Lung (tissue), 11 donors: ENCODE measurements at regions not wholly inside any gene's neighbourhood (a gene's known extent, or its start where the extent isn't known, plus 50 kb on each side); places are given as distances from the start of the nearest gene placed in this dataset.

ENCODE experiments used
- ATAC-seq: fragments of 200-7000 bp; cut with Tn5 transposase; one replicate; pipeline ENCODE4 v1.9.1; 2020; ENCODE audit warnings: moderate number of reproducible peaks; ENCODE audit not compliant: insufficient read depth, low FRiP score
- DNase-seq, 3 donors: peaks; one replicate each; pipeline ENCODE4 v3.0.0-alpha.2; 2013 to 2017
- H3K27ac ChIP-seq, 2 donors: one replicate each; pipeline ENCODE4 v1.5.1; 2013; ENCODE audit warnings: mild to moderate bottlenecking in 2 of 2, moderate library complexity in 2 of 2, control low read depth in 1 of 2, inconsistent platforms in 1 of 2, low read depth in 1 of 2, low read length in 1 of 2
- H3K27me3 ChIP-seq, 3 donors: one replicate each; pipeline ENCODE4 v1.5.1; 2013; ENCODE audit warnings: low read length in 2 of 3; ENCODE audit not compliant: control insufficient read depth in 3 of 3, insufficient read depth in 3 of 3
- H3K36me3 ChIP-seq, 4 donors: one replicate each; pipeline ENCODE4 v1.5.1; 2013; ENCODE audit warnings: low read length in 4 of 4, mild to moderate bottlenecking in 1 of 4, moderate library complexity in 1 of 4; ENCODE audit not compliant: control insufficient read depth in 4 of 4, insufficient read depth in 4 of 4
- H3K4me1 ChIP-seq, 5 donors: one replicate each; pipeline ENCODE4 v1.5.1; 2013; ENCODE audit warnings: low read length in 5 of 5, mild to moderate bottlenecking in 2 of 5, moderate library complexity in 1 of 5; ENCODE audit not compliant: control insufficient read depth in 5 of 5, insufficient read depth in 5 of 5
- H3K4me3 ChIP-seq: one replicate; pipeline ENCODE4 v1.5.1; 2013; ENCODE audit warnings: mild to moderate bottlenecking, control low read depth, moderate library complexity
- H3K9ac ChIP-seq, 2 donors: one replicate each; pipeline ENCODE4 v1.5.1; 2013; ENCODE audit warnings: low read length in 2 of 2, control low read depth in 1 of 2; ENCODE audit not compliant: insufficient read depth in 1 of 2
- H3K9me3 ChIP-seq, 4 donors: one replicate each; pipeline ENCODE4 v1.5.1; 2013; ENCODE audit warnings: low read length in 3 of 4, mild to moderate bottlenecking in 1 of 4, moderate library complexity in 1 of 4; ENCODE audit not compliant: control insufficient read depth in 4 of 4, insufficient read depth in 3 of 4
- CTCF ChIP-seq: IDR thresholded peaks from 2 replicates; pipeline ENCODE4 v1.5.1; 2012; ENCODE audit warnings: mild to moderate bottlenecking; ENCODE audit errors: control extremely low read depth, extremely low read depth
- whole genome bisulfite sequencing, 2 donors: extraction: QIAGEN DNeasy Blood & Tissue Kit; methylation state at CpG; one replicate each; pipeline ENCODE4 v1.1.7; 2013; 5-methylcytosine and 5-hydroxymethylcytosine counted together
- donor health status: control.
- donor health status: control.
- donor health status: Bipolar disorder and iron deficiency.
- donor health status: healthy.
- donor health status: DM: yes; HTN: yes; CAD: no.

DNA sequence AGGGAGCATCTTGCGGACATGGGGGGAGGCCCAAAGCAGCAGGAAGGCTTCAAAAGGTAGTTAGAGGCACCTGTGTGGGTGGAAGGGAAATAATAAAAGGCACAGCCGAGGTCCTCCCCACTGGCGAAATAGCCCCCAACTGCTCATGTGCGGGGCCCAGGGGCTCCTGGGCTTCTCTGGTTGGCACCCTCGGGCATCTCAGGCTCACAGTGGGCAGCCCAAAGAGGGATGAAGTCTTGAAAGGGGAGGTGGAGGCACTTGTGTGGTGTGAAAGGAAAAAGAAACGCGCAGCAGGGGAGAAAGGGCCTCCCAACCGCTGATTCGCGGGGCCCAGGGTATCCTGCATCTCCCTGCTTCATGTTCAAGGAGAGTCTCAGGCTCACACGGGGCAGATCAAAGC, 579.4 kb downstream of the ALG10 start:
- no peak for ATAC-seq
- Histone ChIP-seq H3K4me1 (no peaks in the 10 kb centered on the region), H3K27me3 (no peaks in the 10 kb centered on the region), H3K27ac (no peak overlapping the region), H3K4me3 (no peak overlapping the region), H3K9me3 (peaks cover 0 to 99% (median 12%) of the 10 kb centered on the region in 4 donors), H3K9ac (no peak overlapping the region), H3K36me3 (no peaks in the 10 kb centered on the region)
- no peak for TF ChIP-seq CTCF
- DNase-seq = no peak
- whole genome bisulfite sequencing, 2 donors = 62 to 63% methylated on average over 11 of the region's 11 CpGs

DNA sequence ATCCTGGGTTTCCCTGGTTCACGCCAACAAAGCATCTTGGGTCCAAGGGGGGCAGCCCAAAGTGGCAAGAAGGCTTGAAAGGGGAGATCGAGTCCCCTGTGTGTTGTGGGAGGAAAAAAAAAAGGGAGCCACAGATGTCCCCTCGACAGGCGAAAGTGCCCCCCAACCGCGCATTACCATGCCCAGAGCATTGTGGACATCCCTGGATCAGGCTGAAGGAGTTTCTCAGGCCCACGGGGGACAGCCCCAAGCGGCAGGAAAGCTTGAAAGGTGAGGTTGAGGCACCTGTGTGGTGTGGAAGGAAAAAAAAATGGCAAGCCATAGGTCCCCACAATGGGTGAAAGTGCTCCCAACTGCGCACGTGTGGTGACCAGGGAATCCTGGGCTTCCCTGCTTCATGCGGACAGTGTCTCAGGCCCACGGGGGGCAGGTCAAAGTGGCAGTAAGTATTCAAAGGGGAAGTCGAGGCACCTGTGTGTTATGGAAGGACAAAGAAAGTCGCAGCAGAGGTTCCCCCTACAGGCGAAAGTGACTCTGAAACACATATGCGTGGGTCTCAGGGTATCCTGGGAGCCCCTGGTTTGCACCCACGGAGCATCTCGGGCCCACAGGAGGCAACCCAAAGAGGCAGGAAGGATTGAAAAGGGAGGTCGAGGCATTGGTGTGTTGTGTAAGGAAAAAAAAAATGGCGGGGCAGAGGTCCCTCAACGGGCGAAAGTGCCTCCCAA, 580.1 kb downstream of the ALG10 start:
- Histone ChIP-seq H3K9ac (no peak overlapping the region), H3K4me1 (no peaks in the 10 kb centered on the region), H3K36me3 (no peaks in the 10 kb centered on the region), H3K9me3 (peaks cover 0 to 100% (median 9%) of the 10 kb centered on the region in 4 donors), H3K4me3 (no peak overlapping the region), H3K27ac (no peak overlapping the region), H3K27me3 (no peaks in the 10 kb centered on the region)
- ATAC-seq = no peak
- no peak for DNase-seq
- no peak for TF ChIP-seq CTCF
- 73 to 75% methylated on average over 22 of the region's 22 CpGs for WGBS, 2 donors

DNA sequence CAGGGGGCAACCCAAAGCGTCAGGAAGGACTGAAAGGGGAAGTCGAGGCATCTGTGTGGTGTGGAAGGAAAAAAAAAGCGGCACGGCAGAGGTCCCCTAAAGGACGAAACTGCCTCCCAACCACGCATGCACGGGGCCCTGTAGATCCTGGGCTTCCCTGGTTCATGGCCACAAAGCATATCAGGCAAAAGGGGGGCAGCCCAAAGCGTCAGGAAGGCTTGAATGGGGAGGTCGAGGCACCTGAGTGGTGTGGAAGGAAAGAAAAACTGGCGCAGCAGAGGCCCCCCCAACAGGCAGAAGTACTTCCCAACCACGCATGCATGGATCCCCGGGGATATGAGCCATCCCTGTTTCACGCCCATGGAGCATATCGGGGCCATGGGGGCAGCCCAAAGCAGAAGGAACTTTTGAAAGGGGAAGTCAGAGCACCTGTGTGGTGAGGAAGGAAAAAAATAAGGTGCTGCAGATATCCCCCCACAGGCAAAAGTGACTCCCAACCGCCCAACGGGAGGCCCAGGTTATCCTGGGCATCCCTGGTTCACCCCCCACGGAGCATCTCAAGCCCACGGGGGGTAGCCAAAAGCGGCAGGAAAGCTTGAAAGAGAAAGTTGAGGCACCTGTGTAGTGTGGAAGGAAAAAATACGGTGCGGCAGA, 581.2 kb downstream of the ALG10 start:
- H3K27ac ChIP-seq = no peak overlapping the region
- peaks cover 0 to 94% (median 8%) of the 10 kb centered on the region in 4 donors for H3K9me3 ChIP-seq
- H3K36me3 ChIP-seq = no peaks in the 10 kb centered on the region
- no peak for ATAC-seq
- 63 to 72% methylated on average over 21 of the region's 21 CpGs for whole genome bisulfite sequencing, 2 donors
- no peak for TF ChIP-seq CTCF
- H3K9ac ChIP-seq = no peak overlapping the region
- H3K4me1 ChIP-seq = no peaks in the 10 kb centered on the region
- no peaks in the 10 kb centered on the region for H3K27me3 ChIP-seq
- DNase-seq = no peak
- no peak overlapping the region for H3K4me3 ChIP-seq
